CD4-positive, alpha-beta T cell treated with Interleukin-2 at 100 ng/mL for 4 hours (primary cell): ENCODE measurements at regions not wholly inside any gene's neighbourhood (a gene's known extent, or its start where the extent isn't known, plus 50 kb on each side); places are given as distances from the start of the nearest gene placed in this dataset.
"Not testable (repeated sequence)": the region's sequence is repeated elsewhere in the genome, so short reads cannot be mapped to it uniquely, and the experiment has no call there.

Source experiments
- DNase-seq: peaks from one replicate; pipeline ENCODE4 v3.0.0-alpha.2; 2020; ENCODE audit warnings: low spot score

DNA sequence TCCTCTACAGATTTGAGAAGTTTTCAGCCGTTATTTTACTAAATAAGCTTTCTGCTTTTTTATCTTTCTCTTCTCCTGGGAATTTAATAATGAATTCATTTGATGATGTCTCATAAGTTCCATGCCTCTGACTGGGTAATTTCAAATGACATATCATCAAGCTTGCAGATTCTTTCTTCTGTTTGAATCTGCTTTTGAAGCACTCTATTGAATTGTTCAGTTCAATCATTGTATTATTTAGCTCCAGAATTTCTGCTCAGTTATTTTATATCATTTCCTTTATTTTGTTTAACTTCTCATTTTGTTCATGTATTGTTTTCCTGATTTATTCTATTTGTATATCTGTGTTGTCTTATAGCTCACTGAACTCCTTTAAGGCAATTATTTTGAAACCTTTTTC lies 196.9 kb upstream of the CNTNAP2 start:
- DNase-seq, result no peak

DNA sequence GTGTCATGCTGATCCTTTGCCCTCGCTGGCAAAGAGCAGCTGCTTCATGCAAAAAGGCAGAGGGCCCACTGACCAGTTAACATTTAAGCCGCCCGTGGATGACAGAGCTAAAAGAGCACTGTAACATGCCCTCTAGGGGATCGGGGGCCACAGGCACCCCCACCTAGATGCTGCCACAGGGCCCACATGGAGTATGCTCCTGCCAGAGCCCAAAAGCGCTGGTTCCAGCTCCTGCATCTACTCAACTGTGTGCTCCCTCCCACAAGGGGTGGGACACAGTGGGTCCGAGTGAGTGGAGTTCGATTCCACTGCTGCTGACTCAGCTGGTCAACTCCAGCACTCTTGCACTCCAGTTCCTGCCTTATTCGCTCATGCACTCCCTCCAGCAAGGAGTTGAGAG lies 199.8 kb upstream of the CNTNAP2 start:
- no peak for DNase-seq

DNA sequence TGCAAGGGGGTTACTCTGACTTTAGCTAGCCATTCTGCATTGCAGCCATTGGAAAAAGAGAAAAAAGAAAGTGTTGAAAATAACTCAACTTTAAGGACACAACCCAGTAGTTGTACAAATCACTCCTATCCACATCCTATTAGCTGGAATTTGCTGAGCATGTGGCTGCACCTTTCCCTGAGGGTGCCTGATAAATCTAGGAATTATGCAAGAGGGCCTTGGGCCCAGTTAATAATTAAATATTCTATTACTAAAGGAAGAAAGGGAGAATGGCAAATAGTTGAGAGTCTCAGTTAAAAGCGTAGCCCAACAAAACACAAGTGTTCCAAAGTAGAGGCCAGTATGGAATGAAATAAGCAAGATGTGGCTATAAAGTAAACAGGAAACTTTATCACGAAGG lies 200.9 kb upstream of the CNTNAP2 start:
- DNase-seq, result no peak

DNA sequence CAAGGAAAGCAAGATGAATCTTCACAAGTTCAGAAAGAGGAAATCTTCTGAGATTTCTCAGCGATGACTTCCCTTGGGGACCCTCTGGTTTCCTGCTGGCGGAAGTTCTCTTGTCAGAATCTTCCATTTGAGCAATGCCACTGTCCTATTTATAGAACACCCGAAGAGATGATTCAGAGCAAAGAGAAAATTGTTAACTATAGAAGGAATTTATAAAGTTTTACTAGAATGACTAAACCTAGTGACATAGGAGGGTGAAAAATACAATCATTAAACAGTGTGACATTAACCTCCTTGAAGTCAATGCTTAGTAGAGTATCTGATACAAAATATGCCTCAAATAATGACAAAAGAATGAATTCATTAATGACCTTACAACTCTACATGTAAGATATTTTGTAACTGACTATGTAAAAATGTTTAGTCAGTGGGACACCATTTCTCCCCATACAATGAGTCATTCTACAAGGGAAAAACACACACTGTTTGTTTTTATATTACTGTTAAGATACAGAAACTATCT lies 206.5 kb upstream of the CNTNAP2 start:
- no peak for DNase-seq

DNA sequence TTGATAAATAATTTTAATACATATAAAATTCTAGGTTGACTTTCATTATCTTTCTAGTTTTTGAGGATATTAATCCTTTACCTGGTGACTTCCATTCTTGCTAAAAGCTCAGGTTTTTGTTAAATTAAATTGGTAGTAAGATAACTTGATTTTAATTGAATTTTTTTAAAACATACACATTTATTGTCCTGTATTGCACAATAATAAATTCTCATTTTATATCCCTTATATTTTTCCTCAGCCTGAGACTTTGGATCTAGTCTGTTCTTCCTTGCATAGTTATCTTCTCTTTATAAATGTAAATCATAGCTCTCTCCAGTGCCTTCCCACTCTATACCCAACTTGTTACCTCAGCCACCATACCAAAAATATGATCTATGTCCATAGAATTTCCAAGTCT lies 212.9 kb upstream of the CNTNAP2 start:
- no peak for DNase-seq

DNA sequence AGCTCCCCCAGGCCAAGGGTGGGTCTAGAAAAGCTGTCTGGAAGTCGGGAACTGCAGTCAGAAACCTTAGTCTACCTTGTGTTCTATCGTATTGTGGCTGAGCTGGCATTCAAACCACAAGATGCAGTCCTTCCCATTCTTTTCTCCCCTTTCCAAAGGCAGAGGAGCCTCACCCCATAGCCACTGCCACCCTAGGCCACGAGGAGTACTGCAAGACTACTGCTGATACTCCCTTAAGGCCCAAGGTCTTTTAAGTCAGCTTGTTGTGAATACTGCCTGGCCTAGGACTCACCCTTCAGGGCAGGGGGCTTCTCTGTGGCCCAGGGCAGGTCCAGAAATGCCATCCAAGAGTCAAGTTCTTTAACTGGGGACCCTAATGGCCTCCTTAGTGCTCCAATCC lies 214.5 kb upstream of the CNTNAP2 start:
- no peak for DNase-seq

DNA sequence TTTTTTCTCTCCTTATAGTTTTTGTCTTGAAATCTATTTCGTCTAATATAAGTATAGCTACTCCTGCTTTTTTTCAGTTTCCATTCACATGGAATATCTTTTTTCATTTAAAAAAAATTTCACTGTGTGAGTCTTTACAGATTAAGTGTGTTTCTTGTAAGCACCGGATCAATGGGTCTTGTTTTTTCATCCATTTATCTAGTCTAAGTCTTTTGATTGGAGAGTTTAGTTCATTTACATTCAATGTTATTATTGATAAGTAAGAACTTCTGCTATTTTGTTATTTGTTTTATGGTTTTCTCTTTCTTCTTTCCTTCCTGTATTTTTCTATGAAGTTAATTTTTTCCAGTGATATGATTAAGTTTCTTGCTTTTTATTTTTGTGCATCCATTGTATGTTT lies 216.7 kb upstream of the CNTNAP2 start:
- no peak for DNase-seq

DNA sequence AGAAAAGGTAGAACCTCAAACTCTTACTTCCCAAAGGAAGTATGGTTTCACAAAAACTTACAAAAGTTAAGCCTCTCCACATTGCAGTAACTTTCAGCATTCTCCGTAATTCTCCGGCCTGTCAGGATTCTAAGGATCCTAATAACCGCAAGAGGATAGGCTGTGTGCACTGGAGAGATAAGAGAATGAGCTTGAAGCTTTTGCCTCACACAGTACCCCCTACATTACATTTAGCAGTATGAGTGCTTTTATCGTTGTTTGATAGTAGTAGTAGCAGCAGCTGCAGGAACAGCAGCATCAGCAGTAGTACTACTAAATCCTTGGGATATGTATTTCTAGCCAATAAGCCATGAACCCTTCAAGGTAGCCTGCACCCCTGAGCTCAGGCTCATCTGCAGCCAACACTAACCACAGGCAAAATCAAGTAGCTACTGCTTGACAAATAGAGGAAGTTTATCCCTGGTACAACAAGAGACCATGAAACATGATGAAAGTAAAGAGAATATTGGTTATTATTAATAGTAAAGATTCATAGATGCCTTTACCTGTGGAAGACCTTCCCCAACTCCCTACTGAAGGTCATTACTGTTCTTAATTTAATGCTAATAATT lies 222.6 kb upstream of the CNTNAP2 start:
- DNase-seq, result no peak

DNA sequence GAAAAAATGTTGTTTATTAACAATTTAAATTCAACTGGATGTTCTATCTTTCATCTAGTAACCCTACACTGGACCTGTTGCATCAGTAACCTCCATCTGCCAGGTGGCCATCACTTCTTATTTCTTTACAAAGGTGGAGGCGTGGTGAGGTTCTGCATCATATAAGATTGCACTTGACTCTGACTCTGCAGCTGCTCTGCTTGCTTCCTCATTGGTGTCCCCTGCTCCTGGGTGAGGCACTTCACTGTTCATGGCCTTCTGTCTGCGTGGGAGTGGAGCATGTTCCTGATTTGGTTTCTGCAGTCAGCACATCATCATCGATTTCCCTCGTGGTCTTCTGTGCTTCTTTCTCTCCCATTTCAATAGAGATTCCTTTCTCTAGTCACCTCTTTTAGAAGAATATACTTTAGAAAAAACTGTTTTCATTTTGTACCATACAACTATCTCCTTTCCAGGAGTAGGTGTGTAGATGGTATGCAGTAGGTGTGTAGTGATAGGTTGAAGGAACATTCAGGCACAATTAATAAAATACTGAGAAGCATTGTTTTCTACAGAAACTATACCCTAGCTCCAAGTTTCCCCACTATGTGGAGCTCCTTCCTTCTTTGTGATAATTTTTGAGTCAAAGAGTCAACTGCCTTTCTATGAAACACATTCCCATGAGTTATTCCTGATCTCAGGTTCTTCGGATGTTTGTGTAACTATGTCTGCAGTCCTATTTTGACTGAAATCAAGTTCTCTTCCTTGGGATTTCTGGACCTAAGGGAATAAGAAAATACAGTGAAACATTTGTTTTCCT lies 231.7 kb upstream of the CNTNAP2 start:
- DNase-seq, result no peak

DNA sequence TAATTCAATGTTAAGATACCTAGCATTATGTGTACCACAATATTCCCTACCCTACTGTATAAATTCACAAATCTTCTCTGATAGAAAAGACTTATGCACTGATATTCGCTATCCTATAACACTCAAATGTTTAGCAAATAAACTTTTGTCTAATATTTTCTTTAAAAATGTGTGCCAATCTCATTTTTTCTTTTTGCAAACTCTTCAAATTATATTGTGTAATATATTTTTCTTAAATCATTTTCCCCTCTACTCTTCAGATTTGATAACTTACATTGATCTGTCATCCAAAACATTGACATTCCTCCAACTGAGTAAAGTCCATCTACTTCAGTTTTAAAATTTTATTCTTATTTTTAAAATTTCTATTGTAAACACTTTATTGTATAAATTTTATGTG lies 240.2 kb upstream of the CNTNAP2 start:
- no peak for DNase-seq

DNA sequence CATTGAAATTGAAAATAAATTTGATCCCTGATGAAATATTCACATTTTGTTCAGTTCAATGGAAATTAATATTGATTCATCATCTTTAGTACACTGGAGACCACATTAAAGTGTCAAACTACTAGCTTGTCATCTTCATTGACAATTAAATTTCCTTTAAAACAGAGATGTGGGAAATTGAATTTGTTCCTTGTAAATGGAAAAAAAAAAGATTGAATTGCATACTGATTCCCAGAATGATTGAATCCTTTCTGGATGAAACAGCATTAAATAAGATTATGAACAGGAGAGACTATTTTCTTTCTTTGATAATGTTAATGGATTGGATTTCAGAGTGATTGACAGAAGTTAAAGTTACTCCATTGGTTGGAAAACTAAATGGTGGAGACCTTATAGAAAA lies 241.3 kb upstream of the CNTNAP2 start:
- DNase-seq, result no peak

DNA sequence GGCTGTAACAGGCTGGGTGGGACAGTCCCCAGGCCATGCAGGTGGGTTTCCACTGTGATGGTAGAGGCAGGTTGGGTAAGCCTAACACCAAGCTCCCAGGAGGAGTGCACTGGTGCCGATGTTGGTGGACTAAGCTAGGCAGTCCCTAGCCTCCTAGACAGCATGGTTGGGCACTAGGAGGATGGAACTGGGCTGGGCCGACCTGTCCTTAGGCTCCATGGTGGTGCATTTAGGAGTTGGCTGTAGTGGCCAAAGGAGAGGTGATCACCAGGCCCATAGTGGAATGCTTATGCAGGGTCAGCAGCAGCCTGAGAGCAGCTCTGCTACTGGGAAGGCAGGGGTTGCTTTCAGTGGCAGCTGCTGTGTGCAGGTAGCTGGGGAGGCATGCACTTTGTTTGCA lies 247.7 kb upstream of the CNTNAP2 start:
- no peak for DNase-seq

DNA sequence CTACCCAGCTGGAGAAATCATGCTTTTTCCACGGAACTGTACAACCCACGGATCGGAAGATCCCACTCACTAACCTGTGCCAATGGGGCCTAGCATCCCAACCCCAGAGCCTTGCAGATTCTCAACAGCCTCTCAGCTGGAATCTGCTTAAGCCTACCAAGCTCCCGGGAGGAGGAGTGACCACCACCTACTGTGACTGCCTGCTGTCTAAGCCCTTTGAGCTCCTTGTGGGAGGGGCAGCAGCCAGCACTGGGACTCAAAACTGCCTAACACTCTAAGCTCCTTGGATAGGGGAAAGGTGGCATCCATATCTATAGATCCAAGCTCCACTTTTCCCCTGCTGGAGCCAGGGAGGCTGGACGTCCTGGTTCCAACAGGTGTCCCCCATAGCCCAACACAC lies 254.4 kb upstream of the CNTNAP2 start:
- no peak for DNase-seq

DNA sequence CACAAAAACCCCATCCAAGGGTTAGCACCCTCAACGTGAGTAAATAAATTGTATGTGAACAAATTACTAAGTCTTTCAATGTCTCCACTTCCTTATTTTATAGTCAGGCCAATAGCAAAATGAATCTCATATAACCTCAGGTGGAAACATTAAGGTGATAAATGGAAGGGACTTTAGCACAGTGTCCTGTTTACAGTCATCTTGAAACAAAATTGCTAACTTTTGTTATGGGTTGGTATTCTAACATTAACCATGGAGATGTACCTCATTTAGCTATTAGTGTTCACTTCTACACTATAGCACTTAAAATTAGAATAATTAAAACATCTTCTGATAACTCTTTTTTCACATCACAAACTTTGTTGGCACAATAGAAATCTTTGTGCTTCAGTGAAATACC lies 255.8 kb upstream of the CNTNAP2 start:
- no peak for DNase-seq

DNA sequence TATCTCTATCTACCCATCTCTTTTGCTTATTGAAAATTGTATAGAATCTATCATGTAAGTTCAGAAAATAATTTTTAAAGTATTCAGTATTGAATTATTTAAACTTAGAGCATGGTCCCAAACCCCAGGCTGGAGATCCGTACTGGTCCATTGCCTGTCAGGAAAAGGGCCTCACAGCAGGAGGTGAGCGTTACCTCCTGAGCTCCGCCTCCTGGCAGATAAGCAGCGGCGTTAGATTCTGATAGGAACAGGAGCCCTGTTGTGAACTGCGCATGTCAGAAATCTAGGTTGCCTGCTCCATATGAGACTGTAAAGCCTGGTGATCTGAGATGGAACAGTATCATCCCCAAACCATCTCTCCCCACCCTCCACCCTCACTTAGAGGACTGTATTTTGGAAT lies 266.0 kb upstream of the CNTNAP2 start:
- no peak for DNase-seq

DNA sequence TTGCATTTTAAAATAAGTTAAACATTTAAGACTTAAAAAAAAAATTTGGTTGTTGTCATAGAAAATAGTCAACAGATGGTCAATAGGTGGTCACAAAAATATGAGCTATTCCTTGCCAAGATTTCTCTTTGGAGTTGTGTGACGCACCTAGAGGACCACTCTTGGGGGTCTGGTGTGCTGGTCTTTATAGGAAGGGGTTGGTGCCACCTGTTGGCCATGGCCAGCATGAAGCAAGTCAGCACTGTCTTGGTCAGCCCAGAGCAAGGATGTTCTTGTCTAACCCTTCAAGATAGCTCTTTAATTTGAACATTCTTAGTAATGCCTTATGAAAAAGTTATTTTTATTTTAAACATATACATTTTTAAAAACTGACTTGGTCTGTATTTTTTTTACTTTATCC lies 267.9 kb upstream of the CNTNAP2 start:
- DNase-seq, result no peak

DNA sequence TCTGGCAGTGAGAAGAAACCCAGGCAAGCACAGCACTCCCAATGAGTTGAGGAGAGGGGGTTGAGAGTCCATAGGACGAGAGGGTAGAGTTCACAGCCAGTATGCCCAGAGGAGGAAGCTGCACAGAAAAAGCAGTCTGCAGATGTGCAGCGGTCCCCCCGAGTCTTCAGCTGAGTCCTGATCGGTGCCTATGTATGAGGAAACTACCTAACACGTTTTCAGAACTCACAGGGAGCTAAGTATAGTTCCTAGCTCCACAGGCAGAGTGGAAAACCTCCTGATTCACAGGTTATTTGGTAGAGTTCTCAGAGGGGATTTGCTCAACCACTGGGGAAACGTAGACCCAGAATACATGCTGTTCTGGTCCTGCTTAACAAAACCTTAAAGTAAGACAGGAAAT lies 271.3 kb upstream of the CNTNAP2 start:
- no peak for DNase-seq

DNA sequence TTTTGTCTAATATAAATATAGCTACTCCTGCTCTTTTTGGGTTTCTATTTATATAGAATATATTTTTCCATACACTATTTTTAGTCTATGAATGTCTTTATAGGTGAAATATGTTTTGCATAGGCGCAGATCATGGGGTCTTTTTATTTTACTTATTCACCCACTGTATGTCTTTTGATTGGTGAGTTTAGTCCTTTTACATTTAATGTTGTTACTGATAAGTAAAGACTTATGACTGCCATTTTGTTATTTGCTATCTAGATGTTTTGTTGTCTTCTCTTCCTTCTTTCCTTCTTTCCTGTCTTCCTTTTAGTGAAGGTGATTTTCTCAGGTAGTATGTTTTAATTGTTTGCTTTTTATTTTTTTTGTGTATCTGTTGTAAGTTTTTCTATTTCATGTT lies 276.8 kb upstream of the CNTNAP2 start:
- no peak for DNase-seq

DNA sequence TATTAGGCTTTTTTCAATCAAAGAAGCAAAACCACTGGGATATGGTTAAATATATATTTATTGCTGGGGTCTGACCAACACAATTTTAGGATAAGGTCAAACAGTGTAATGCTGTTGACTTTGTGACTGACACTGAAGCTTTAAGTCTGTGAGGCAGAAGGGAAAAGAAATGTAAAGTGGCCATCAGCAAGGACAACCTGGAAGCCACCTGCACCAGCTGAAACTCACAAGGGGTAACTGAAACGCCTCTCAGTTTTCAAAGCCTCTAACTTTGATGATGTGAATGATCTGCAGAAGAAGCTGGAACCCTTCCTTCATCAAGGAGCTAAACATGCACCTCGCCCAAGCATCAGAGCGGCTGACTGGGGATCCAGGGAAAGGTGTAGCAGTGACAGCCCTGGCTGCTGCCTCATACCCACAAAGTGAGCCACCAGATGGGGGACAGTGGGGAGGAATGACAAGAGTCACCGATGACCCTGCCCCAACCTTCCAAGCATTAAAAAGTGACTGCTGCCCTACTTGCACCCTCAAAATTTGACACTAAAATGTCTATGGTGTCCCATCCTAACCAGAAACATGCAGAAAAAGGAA lies 284.9 kb upstream of the CNTNAP2 start:
- DNase-seq, result no peak

DNA sequence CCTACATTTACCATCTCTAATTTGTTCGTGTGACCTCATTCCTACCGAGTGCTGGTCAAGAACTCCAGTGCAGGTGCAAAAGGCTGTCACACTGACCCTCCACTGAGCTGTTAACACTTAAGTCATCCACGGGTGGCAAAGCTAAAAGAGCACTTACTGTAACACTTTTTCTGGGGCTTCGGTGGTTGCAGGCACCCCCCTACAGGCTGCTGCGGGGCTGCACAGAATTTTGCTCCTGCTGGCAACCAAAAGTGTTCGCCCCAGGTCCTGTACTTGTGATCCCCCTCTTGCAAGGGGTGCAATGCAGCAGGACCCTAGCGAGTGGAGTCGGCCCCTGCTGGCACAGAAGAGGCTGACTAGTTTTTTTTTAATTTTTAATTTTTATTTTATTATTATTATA lies 298.9 kb upstream of the CNTNAP2 start:
- no peak for DNase-seq

DNA sequence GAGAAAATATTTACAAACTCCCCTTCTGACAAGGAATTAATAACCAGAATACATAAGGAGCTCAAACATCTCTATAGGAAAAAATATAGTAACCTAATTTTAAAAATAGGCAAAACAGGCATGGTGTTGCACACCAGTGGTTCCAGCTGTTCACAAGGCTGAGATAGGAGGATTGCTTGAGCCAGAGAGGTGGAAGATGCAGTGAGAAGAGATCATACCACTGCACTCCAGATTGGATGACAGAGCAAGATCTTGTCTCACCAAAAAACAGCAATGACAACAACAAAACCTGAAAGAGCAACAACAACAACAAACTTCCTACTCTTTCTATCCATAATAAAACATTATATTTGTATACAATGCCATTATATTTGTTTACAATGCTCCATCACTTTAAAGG lies 304.4 kb upstream of the CNTNAP2 start:
- DNase-seq, result no peak

DNA sequence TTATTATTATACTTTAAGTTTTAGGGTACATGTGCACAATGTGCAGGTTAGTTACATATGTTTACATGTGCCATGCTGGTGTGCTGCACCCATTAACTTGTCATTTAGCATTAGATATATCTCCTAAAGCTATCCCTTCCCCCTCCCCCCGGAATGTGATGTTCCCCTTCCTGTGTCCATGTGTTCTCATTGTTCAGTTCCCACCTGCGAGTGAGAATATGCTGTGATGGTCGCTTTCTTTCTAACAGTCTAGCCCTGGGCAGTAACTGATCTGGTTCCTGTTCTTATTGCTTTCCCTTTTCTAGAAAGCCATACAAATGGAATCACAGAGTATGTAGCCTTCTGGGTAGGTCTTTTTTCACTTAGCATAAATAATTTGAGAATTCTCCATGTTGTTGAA lies 311.1 kb upstream of the CNTNAP2 start:
- not testable (repeated sequence) for DNase-seq

DNA sequence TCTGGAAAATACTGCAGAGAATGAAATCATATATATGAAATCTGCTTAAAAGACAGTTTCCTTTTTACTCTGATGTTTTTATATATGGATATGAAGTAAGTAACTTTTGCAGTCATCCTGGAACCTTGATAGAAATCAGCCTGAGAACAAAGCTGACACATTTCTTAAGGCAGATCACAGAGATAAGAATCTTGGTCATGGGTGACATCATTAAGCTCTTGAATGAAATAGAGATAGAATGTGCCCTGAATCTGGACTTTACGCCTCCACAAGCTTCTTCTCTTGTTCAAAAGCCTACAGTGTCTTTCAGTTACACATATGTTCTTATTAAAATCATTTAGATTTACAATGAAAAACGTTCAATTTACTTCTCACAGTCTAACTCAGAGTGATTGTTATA lies 319.1 kb upstream of the CNTNAP2 start:
- no peak for DNase-seq

DNA sequence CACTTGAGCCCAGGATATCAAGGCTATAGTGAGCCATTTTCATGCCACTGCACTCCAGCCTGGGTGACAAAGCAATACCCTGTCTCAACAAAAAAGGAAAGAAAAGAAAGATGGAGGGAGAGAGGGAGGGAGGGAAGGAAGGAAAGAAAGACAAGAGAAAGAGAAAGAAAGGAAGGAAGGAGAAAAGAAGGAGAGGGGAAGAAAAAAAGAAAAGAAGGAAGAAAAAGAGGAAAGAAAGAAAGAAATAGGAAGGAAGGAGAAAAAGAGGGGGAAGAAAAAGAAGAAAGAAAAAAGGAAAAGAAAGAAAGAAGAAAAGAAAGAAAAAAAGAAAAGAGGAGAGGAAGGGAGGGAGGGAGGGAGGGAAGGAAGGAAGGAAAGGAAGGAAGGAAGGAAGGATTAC lies 321.5 kb upstream of the CNTNAP2 start:
- DNase-seq, result no peak
